Neuron (in vitro differentiated cells): ENCODE measurements at regions not wholly inside any gene's neighbourhood (a gene's known extent, or its start where the extent isn't known, plus 50 kb on each side); places are given as distances from the start of the nearest gene placed in this dataset.
"Not testable (repeated sequence)": the region's sequence is repeated elsewhere in the genome, so short reads cannot be mapped to it uniquely, and the experiment has no call there.

Source experiments
- H2AFZ ChIP-seq: one replicate; pipeline ENCODE4 v1.6.1; 2013; ENCODE audit warnings: low read depth, mild to moderate bottlenecking, inconsistent platforms, low read length, moderate library complexity
- H3K27me3 ChIP-seq: one replicate; pipeline ENCODE4 v1.6.1; 2013; ENCODE audit warnings: low read length; ENCODE audit not compliant: insufficient read depth
- H3K36me3 ChIP-seq: one replicate; pipeline ENCODE4 v1.6.1; 2013; ENCODE audit warnings: low read length; ENCODE audit not compliant: insufficient read depth
- H3K4me1 ChIP-seq: one replicate; pipeline ENCODE4 v1.6.1; 2013; ENCODE audit warnings: low read length; ENCODE audit not compliant: insufficient read depth
- H3K4me3 ChIP-seq: 2 replicates; pipeline ENCODE4 v1.5.1; 2013; ENCODE audit warnings: mild to moderate bottlenecking, low read length, moderate library complexity
- H3K9me3 ChIP-seq: one replicate; pipeline ENCODE4 v1.6.1; 2013; ENCODE audit warnings: low read length

DNA sequence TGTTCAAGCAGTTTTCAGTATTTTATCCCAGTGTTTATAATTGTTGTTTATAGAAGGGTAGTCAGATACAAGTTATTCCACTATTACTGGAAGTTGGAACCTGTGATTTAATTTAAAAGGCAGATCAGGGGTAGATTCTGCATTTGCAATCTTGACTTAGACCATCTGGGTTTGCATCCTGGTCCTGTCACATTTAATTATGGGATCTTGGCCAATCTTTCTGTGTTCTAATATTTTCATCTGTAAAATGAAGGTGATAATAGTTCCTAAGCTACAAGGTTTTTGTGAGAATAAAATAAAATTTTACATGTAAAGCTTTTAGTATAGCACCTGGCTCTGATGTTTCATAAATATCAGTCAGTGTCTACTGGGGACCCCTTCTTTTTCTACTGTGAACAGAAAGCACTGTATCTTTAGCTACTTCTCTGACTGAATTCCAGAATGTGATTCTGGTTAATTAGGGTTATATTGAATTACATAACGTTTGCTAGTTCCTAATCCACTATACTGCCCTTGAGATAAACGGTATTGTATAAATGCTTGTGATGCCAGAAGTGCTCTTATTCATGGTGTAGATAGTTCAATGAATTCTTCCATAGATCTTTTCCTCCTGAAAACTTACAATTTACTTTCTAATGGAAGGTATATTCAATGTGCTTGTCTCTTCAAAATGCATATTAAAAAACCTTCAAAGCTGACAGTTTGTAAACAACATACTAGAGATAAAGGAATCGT, 131.0 kb downstream of the KCNK1 start:
- H3K4me1 ChIP-seq: no peaks in the 10 kb centered on the region
- no peaks in the 10 kb centered on the region for H3K27me3 ChIP-seq
- H3K36me3 ChIP-seq: no peaks in the 10 kb centered on the region
- H3K4me3 ChIP-seq: no peak overlapping the region
- no peaks in the 10 kb centered on the region for H3K9me3 ChIP-seq
- no peak overlapping the region for H2AFZ ChIP-seq

DNA sequence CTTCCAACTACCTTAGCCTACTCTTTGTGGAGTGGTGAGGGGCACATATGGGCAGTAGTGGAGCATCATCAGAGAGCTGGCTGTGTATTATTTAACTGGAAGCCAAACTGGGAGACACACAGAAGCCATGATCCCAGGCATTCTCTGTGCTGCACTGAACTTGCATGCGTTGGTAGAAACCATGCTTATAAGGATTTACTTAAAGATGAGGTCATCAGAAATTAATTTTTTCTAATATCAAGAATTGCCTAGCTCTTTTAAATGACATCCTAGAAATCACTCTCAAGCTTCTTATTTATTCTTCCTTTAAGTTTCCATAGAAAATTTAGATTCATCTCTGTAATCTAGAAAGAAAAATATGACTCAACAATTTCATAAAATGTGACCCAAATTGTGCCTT, 136.2 kb downstream of the KCNK1 start:
- Histone ChIP-seq H2AFZ (no peak overlapping the region), H3K36me3 (no peaks in the 10 kb centered on the region), H3K27me3 (no peaks in the 10 kb centered on the region), H3K4me3 (no peak overlapping the region), H3K4me1 (no peaks in the 10 kb centered on the region), H3K9me3 (no peaks in the 10 kb centered on the region)

- Histone ChIP-seq H3K27me3 (no peaks in the 10 kb centered on the region), H3K9me3 (no peaks in the 10 kb centered on the region), H3K4me3 (no peak overlapping the region), H2AFZ (no peak overlapping the region), H3K36me3 (no peaks in the 10 kb centered on the region), H3K4me1 (no peaks in the 10 kb centered on the region)
These were observed 144.8 kb upstream of the SLC35F3 start for GRCh38 chr1:233759665-233760064.

GRCh38 chr1:233764304-233764703, 140.2 kb upstream of the SLC35F3 start:
- H3K36me3 ChIP-seq, H3K9me3 ChIP-seq, H3K27me3 ChIP-seq, H3K4me3 ChIP-seq, H2AFZ ChIP-seq, H3K4me1 ChIP-seq: not testable (repeated sequence)

DNA sequence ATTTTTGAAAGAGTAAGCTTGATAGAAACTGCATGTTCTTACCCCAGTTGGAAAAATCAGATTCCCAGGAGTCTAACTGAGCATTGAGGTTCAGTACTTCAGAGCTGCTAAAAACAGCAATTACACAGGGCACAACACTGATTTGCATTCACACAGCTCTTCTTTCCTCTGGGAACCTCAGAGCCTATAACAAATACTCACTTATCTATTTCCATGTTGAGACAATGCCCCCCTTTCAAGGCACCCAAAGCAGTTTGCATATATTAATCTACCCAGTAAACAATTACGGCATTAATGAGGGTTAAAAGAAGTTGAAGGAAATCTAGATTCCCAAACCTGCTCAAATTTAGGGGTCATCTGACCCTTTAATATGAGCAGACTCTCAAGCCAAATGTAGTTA, 126.9 kb upstream of the SLC35F3 start:
- no peaks in the 10 kb centered on the region for H3K9me3 ChIP-seq
- H3K4me1 ChIP-seq: no peaks in the 10 kb centered on the region
- H3K36me3 ChIP-seq: no peaks in the 10 kb centered on the region

GRCh38 chr1:233780049-233780448, 124.4 kb upstream of the SLC35F3 start:
- H3K9me3 ChIP-seq: no peaks in the 10 kb centered on the region
- H3K27me3 ChIP-seq: no peaks in the 10 kb centered on the region
- no peaks in the 10 kb centered on the region for H3K4me1 ChIP-seq
- no peak overlapping the region for H3K4me3 ChIP-seq
- H2AFZ ChIP-seq: no peak overlapping the region
- H3K36me3 ChIP-seq: no peaks in the 10 kb centered on the region

More for the DNA sequence above, 126.9 kb upstream of the SLC35F3 start:
- Histone ChIP-seq H2AFZ (no peak overlapping the region), H3K27me3 (no peaks in the 10 kb centered on the region), H3K4me3 (no peak overlapping the region)

- Histone ChIP-seq H3K4me3 (no peak overlapping the region), H3K27me3 (no peaks in the 10 kb centered on the region), H3K4me1 (no peaks in the 10 kb centered on the region), H3K9me3 (no peaks in the 10 kb centered on the region), H2AFZ (no peak overlapping the region), H3K36me3 (no peaks in the 10 kb centered on the region)
These were observed 121.4 kb upstream of the SLC35F3 start for GRCh38 chr1:233782937-233783586.

DNA sequence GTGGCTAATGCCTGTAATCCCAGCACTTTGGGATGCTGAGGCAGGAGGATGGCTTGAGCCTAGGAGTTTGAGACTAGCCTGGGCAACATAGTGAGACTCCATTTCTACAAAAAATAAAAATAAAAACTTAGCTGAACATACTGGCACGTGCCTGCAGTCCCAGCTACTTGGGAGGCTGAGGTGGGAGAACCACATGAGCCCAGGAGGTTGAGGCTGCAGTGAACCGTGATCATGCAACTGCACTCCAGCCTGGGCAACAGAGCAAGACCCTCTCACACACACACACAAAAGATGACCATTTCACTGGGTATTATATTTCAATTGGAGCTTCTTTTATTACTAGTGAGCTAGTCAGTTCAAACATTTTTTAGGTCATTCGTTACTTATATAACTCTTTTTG, 116.9 kb upstream of the SLC35F3 start:
- Histone ChIP-seq H3K36me3 (no peaks in the 10 kb centered on the region), H3K9me3 (no peaks in the 10 kb centered on the region), H2AFZ (no peak overlapping the region), H3K4me3 (no peak overlapping the region), H3K27me3 (no peaks in the 10 kb centered on the region), H3K4me1 (no peaks in the 10 kb centered on the region)

GRCh38 chr1:233788687-233789086, 115.8 kb upstream of the SLC35F3 start:
- no peak overlapping the region for H2AFZ ChIP-seq
- H3K4me3 ChIP-seq: no peak overlapping the region
- H3K4me1 ChIP-seq: no peaks in the 10 kb centered on the region
- no peaks in the 10 kb centered on the region for H3K27me3 ChIP-seq
- H3K36me3 ChIP-seq: no peaks in the 10 kb centered on the region
- H3K9me3 ChIP-seq: no peaks in the 10 kb centered on the region

DNA sequence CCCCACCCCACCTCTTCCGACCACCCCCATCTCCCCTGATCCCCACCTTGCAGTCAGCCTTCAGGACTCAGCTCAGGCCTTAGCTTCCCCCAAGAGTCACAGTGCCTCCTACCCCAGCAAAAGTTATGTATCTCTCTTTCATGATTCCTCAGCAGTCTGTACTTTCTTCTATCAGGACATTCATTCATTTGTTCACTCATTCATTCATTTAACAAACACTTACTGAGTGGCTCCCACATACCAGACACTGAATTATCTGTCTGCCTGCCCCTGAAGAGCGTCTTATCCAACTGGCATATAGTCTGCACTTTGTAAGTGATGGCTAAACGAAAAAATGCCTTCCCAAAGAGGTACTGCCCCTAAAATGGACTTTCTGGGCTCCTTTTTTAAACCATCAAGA, 114.4 kb upstream of the SLC35F3 start:
- Histone ChIP-seq H3K9me3 (no peaks in the 10 kb centered on the region), H3K27me3 (no peaks in the 10 kb centered on the region), H2AFZ (no peak overlapping the region), H3K36me3 (no peaks in the 10 kb centered on the region), H3K4me3 (no peak overlapping the region), H3K4me1 (no peaks in the 10 kb centered on the region)

GRCh38 chr1:233790662-233791371, 113.7 kb upstream of the SLC35F3 start:
- no peaks in the 10 kb centered on the region for H3K36me3 ChIP-seq
- no peaks in the 10 kb centered on the region for H3K4me1 ChIP-seq
- H3K4me3 ChIP-seq: no peak overlapping the region
- no peak overlapping the region for H2AFZ ChIP-seq
- no peaks in the 10 kb centered on the region for H3K9me3 ChIP-seq
- no peaks in the 10 kb centered on the region for H3K27me3 ChIP-seq

- H2AFZ ChIP-seq: no peak overlapping the region
- H3K27me3 ChIP-seq: no peaks in the 10 kb centered on the region
- H3K4me3 ChIP-seq: no peak overlapping the region
- no peaks in the 10 kb centered on the region for H3K4me1 ChIP-seq
- H3K36me3 ChIP-seq: no peaks in the 10 kb centered on the region
- no peaks in the 10 kb centered on the region for H3K9me3 ChIP-seq
These were observed 113.1 kb upstream of the SLC35F3 start for GRCh38 chr1:233791372-233791703.

- no peaks in the 10 kb centered on the region for H3K27me3 ChIP-seq
- no peaks in the 10 kb centered on the region for H3K36me3 ChIP-seq
- no peak overlapping the region for H2AFZ ChIP-seq
- H3K4me3 ChIP-seq: no peak overlapping the region
- H3K9me3 ChIP-seq: no peaks in the 10 kb centered on the region
- no peaks in the 10 kb centered on the region for H3K4me1 ChIP-seq
These were observed 112.8 kb upstream of the SLC35F3 start for GRCh38 chr1:233791721-233792120.
